ENCODE measurements at regions not wholly inside any gene's neighbourhood (a gene's known extent, or its start where the extent isn't known, plus 50 kb on each side); places are given as distances from the start of the nearest gene placed in this dataset.

GRCh38 chr9:777978-778377 lies 63.5 kb upstream of the DMRT1 start:
- Histone ChIP-seq H3K4me2 (ENCODE audit: low read depth, low read length) (no peak overlapping the region), H3K4me1 (ENCODE audit: insufficient read depth, low read length) (no peaks in the 10 kb centered on the region), H2AFZ (ENCODE audit: low read length) (no peak overlapping the region), H3K27me3 (ENCODE audit: control insufficient read depth in 1 of 2, insufficient read depth in 2 of 2, low read length in 2 of 2) (no peaks in the 10 kb centered on the region; a peak in 1 of 5 replicates), H3K9me3 (ENCODE audit: low read length) (no peaks in the 10 kb centered on the region), H3K27ac (ENCODE audit: extremely low read length, insufficient read depth, low read length) (no peak overlapping the region), H4K20me1 (ENCODE audit: insufficient read depth, low read length) (no peaks in the 10 kb centered on the region), H3K36me3 (replicated peaks in 1 of 2; ENCODE audit: control insufficient read depth in 1 of 2, insufficient read depth in 2 of 2, low read length in 2 of 2) (no peaks in the 10 kb centered on the region), H3K9ac (ENCODE audit: insufficient read depth, low read depth, low read length) (no peak overlapping the region), H3K79me2 (ENCODE audit: insufficient read depth, low read length) (no peaks in the 10 kb centered on the region), H3K4me3 (replicated peaks in 1 of 3; ENCODE audit: insufficient read depth in 1 of 3, low read depth in 2 of 3, low read length in 3 of 3) (no peak overlapping the region)
- in situ Hi-C loops (cut with HindIII; ENCODE audit: extremely low pct_ligation_motif_present, low pct_unique_long_range_greater_than_20kb): no loop called here
- CTCF ChIA-PET (ENCODE audit: low intra/inter-chr PET ratio, low total read pairs): no interaction called here
- ATAC-seq (no peak), FAIRE-seq (no peak), DNase-seq (ENCODE audit: low spot score) (no peak)
- POLR2A ChIA-PET: no interaction called here
- intact Hi-C loops (cut with micrococcal nuclease; ENCODE audit: unreplicated experiment): loop anchor here (10.0 kb wide), 1 partner anchor 917 kb away; no protein-coding TSS in a partner anchor
- no TSS peak for BruUV-seq (replicated peaks)
- TF ChIP-seq MIER3 (CRISPR knock-in tag; IDR thresholded peaks at IDR 0.05; ENCODE audit: borderline replicate concordance) (no peak), PATZ1 (CRISPR knock-in tag; IDR thresholded peaks at IDR 0.05) (no peak), NR1H2 (CRISPR knock-in tag; IDR thresholded peaks at IDR 0.05; ENCODE audit: borderline replicate concordance, low read depth) (no peak), TFDP1 (CRISPR knock-in tag; IDR thresholded peaks at IDR 0.05; ENCODE audit: borderline replicate concordance) (no peak), SIN3A (IDR thresholded peaks at IDR 0.05; ENCODE audit: borderline replicate concordance, low read depth, low read length) (no peak), RAD21 (CRISPR knock-in tag; IDR thresholded peaks at IDR 0.05) (no peak), ZNF44 (CRISPR knock-in tag; IDR thresholded peaks at IDR 0.05) (no peak), TSC22D2 (CRISPR knock-in tag; IDR thresholded peaks at IDR 0.05; ENCODE audit: borderline replicate concordance) (no peak), YEATS2 (CRISPR knock-in tag; IDR thresholded peaks at IDR 0.05; ENCODE audit: borderline replicate concordance) (no peak), ZNF775 (CRISPR knock-in tag; IDR thresholded peaks at IDR 0.05; ENCODE audit: borderline replicate concordance) (no peak)
- TF ChIP-seq, protein P1, sequence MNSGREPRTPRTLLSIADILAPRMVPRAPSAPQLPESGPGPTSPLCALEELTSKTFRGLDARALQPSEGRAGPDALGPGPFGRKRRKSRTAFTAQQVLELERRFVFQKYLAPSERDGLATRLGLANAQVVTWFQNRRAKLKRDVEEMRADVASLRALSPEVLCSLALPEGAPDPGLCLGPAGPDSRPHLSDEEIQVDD (CRISPR knock-in tag; IDR thresholded peaks at IDR 0.05; ENCODE audit: borderline replicate concordance): no peak
- TF ChIP-seq, protein P2, sequence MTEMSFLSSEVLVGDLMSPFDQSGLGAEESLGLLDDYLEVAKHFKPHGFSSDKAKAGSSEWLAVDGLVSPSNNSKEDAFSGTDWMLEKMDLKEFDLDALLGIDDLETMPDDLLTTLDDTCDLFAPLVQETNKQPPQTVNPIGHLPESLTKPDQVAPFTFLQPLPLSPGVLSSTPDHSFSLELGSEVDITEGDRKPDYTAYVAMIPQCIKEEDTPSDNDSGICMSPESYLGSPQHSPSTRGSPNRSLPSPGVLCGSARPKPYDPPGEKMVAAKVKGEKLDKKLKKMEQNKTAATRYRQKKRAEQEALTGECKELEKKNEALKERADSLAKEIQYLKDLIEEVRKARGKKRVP (CRISPR knock-in tag; IDR thresholded peaks at IDR 0.05): no peak
- TF ChIP-seq, protein P3, sequence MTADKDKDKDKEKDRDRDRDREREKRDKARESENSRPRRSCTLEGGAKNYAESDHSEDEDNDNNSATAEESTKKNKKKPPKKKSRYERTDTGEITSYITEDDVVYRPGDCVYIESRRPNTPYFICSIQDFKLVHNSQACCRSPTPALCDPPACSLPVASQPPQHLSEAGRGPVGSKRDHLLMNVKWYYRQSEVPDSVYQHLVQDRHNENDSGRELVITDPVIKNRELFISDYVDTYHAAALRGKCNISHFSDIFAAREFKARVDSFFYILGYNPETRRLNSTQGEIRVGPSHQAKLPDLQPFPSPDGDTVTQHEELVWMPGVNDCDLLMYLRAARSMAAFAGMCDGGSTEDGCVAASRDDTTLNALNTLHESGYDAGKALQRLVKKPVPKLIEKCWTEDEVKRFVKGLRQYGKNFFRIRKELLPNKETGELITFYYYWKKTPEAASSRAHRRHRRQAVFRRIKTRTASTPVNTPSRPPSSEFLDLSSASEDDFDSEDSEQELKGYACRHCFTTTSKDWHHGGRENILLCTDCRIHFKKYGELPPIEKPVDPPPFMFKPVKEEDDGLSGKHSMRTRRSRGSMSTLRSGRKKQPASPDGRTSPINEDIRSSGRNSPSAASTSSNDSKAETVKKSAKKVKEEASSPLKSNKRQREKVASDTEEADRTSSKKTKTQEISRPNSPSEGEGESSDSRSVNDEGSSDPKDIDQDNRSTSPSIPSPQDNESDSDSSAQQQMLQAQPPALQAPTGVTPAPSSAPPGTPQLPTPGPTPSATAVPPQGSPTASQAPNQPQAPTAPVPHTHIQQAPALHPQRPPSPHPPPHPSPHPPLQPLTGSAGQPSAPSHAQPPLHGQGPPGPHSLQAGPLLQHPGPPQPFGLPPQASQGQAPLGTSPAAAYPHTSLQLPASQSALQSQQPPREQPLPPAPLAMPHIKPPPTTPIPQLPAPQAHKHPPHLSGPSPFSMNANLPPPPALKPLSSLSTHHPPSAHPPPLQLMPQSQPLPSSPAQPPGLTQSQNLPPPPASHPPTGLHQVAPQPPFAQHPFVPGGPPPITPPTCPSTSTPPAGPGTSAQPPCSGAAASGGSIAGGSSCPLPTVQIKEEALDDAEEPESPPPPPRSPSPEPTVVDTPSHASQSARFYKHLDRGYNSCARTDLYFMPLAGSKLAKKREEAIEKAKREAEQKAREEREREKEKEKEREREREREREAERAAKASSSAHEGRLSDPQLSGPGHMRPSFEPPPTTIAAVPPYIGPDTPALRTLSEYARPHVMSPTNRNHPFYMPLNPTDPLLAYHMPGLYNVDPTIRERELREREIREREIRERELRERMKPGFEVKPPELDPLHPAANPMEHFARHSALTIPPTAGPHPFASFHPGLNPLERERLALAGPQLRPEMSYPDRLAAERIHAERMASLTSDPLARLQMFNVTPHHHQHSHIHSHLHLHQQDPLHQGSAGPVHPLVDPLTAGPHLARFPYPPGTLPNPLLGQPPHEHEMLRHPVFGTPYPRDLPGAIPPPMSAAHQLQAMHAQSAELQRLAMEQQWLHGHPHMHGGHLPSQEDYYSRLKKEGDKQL (CRISPR knock-in tag; IDR thresholded peaks at IDR 0.05; ENCODE audit: low read depth): no peak

All from HepG2 (cell line).